Activated CD4-positive, alpha-beta memory T cell treated with anti-CD3 and anti-CD28 coated beads, Interleukin-2, amount 10 ng/mL, durations not matched to agents 7 days and 5 days (primary cell): ENCODE measurements at regions not wholly inside any gene's neighbourhood (a gene's known extent, or its start where the extent isn't known, plus 50 kb on each side); places are given as distances from the start of the nearest gene placed in this dataset.

Source experiments
- CTCF ChIA-PET: fragments of 350-600 bp; sonication (Branson Sonifier 250); formaldehyde crosslinking; loops from one replicate; lab custom pipeline; 2021; ENCODE audit warnings: antibody characterized with exemption, inconsistent platforms; lab: Charles Lee
- POLR2A ChIA-PET: fragments of 350-600 bp; sonication (Branson Sonifier 250); formaldehyde crosslinking; loops from one replicate; lab custom pipeline; 2021; ENCODE audit warnings: antibody characterized with exemption; lab: Charles Lee
- DNase-seq: peaks from one replicate; pipeline ENCODE4 v3.0.0-alpha.2; 2020
- H3K27ac Mint-ChIP-seq: one replicate; pipeline ENCODE4 v1.8.0; 2021; ENCODE audit warnings: mild to moderate bottlenecking, mixed read lengths
- H3K27me3 Mint-ChIP-seq: one replicate; pipeline ENCODE4 v1.8.0; 2021; ENCODE audit warnings: mixed read lengths
- H3K36me3 Mint-ChIP-seq: one replicate; pipeline ENCODE4 v1.8.0; 2021; ENCODE audit warnings: low read depth, mixed read lengths
- H3K4me1 Mint-ChIP-seq: one replicate; pipeline ENCODE4 v1.8.0; 2021; ENCODE audit warnings: mixed read lengths
- H3K4me3 Mint-ChIP-seq: one replicate; pipeline ENCODE4 v1.8.0; 2021; ENCODE audit warnings: mild to moderate bottlenecking, mixed read lengths
- H3K9me3 Mint-ChIP-seq: one replicate; pipeline ENCODE4 v1.8.0; 2021; ENCODE audit warnings: mixed read lengths

DNA sequence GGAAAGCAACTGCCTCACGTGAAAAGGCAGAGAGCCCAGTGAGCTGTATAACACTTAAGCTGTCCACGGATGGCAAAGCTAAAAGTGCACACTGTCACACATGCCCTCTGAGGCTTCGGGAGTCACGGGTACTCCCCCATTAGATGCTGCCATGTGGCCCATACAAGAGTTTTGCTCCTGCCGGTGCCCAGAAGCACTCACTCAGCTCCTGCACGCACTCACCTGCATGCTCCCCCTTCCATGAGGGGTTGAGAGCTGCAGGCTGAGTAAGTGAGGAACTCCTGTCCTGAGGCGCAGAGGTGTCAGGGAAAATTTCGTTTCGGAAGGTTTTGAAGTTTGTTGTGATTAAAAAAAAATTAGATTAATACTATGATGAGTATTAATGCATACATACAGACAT is 939.2 kb upstream of the ATXN8OS start:
- H3K36me3 Mint-ChIP-seq: no peaks in the 10 kb centered on the region
- no peak overlapping the region for H3K27ac Mint-ChIP-seq
- H3K4me3 Mint-ChIP-seq: no peak overlapping the region
- ChIA-PET POLR2A (no interaction called here), CTCF (no interaction called here)
- no peak for DNase-seq
- no peaks in the 10 kb centered on the region for H3K27me3 Mint-ChIP-seq
- no peaks in the 10 kb centered on the region for H3K4me1 Mint-ChIP-seq
- peaks cover 3% of the 10 kb centered on the region for H3K9me3 Mint-ChIP-seq

DNA sequence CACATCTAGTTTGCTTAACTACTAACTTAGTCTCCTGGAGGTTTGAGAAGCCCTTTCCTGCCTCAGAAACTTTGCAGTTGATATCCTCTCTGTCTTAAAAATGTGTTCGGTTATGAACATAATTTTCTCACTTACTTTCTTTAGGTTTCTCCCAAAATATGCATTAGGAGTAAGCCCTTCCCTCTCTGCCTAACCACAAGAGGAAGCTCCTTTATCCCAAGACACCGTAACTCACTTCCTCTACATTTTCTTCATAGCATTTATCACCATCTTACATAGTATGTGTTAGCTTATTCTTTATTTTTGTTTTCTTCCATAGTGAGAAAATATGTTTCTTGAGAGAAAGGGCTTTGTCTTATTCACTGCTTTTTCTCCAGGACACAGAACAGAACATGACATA is 952.5 kb upstream of the ATXN8OS start:
- Mint-ChIP-seq H3K4me1 (no peaks in the 10 kb centered on the region), H3K4me3 (no peak overlapping the region), H3K9me3 (peaks cover 3% of the 10 kb centered on the region), H3K27me3 (no peaks in the 10 kb centered on the region), H3K27ac (no peak overlapping the region), H3K36me3 (no peaks in the 10 kb centered on the region)
- DNase-seq: no peak
- ChIA-PET CTCF (no interaction called here), POLR2A (no interaction called here)

DNA sequence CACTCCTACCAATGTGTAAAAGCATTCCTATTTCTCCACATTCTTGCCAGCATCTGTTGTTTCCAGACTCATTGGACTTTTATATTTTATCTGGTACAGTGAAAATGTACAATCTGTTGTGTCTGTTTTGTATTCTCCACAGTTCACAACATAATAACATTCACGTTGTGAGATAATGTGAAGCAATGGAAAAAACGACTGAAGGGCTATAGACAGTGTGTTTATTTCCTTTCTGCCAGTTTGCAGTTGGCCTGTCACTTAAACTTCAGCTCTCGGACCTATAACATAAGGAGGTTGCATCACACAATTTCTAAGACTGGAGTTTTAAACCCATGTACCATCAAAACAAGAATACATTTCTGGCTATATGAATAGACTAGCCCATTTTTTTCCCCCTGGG is 965.5 kb upstream of the ATXN8OS start:
- H3K36me3 Mint-ChIP-seq: no peaks in the 10 kb centered on the region
- H3K27ac Mint-ChIP-seq: no peak overlapping the region
- H3K27me3 Mint-ChIP-seq: no peaks in the 10 kb centered on the region
- CTCF ChIA-PET: no interaction called here
- H3K4me3 Mint-ChIP-seq: no peak overlapping the region
- no peaks in the 10 kb centered on the region for H3K4me1 Mint-ChIP-seq
- POLR2A ChIA-PET: no interaction called here
- H3K9me3 Mint-ChIP-seq: peaks cover 3% of the 10 kb centered on the region
- no peak for DNase-seq

DNA sequence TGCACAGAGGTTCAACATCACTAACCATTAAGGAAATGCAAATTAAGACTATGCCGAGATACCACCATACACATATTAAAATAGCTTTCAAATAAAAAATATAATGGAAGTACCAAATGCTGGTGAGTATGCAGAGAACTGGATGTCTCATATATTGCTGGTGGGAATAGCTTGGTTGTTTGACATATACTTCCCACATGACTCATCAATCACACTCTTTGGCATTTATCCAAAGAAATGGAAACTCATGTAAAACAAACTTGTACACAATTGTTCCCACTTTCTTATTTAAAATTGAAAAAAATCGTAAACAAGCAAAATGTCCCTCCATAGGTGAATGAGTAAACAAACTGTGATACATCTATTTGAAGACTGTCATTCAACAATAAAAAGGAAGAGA is 982.6 kb upstream of the ATXN8OS start:
- Mint-ChIP-seq H3K4me1 (no peaks in the 10 kb centered on the region), H3K4me3 (no peak overlapping the region), H3K27me3 (no peaks in the 10 kb centered on the region), H3K36me3 (no peaks in the 10 kb centered on the region), H3K27ac (no peak overlapping the region), H3K9me3 (peaks cover 24% of the 10 kb centered on the region)
- POLR2A ChIA-PET: no interaction called here
- CTCF ChIA-PET: no interaction called here
- no peak for DNase-seq

DNA sequence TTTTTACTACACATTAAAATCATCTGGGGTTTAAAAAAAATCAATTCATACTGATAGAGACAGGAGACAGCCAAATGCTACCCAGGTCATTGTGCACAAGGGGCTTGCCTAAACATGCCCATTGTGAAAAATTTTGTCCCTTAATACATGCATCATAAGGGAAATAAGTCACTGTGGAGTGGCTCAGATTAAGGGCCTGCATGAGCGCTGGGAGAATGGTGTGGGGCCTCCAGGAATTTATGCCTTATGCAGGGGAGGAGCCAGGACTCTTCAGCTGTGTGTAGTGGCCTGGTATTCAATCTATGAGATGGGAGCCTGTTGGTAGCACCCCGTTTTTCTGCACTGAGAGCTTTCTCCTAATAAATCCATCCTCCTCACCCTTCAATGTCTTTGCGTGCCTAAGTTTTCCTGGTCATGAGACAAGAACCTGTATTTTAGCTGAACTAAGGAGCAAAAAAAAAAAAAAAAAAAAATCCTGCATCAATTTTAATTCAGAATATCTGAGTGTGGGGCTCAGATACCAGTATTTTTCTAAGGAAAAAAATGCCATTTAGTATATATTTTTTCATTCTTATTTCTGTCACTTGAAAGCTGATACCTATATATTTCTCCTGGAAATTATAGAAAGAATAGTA is 997.6 kb upstream of the ATXN8OS start:
- Mint-ChIP-seq H3K27me3 (no peaks in the 10 kb centered on the region), H3K4me3 (no peak overlapping the region), H3K36me3 (no peaks in the 10 kb centered on the region), H3K9me3 (peaks cover 6% of the 10 kb centered on the region), H3K4me1 (no peaks in the 10 kb centered on the region), H3K27ac (no peak overlapping the region)
- CTCF ChIA-PET: no interaction called here
- DNase-seq: no peak
- POLR2A ChIA-PET: no interaction called here

DNA sequence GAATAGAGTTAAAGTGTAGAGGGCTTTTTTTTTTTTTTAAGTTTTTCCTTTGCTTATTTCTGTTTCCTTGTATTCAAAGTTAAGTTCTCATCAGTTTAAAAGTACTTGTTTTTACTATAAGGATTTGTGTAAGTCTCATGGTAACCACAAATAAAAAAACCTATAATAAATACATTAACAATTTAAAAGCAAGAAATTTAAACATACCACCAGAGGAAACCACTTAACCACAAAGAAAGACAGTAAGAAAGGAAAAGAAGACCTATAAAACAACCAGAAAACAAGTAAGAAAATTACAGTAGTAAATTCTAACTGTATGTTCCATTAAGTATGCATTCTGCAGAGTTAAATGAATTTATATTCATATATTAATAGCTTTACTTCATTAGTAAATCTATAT is 999.1 kb upstream of the ATXN8OS start:
- Mint-ChIP-seq H3K36me3 (no peaks in the 10 kb centered on the region), H3K4me3 (no peak overlapping the region), H3K27me3 (no peaks in the 10 kb centered on the region), H3K27ac (no peak overlapping the region), H3K9me3 (peaks cover 4% of the 10 kb centered on the region), H3K4me1 (no peaks in the 10 kb centered on the region)
- no peak for DNase-seq
- CTCF ChIA-PET: no interaction called here
- POLR2A ChIA-PET: no interaction called here

DNA sequence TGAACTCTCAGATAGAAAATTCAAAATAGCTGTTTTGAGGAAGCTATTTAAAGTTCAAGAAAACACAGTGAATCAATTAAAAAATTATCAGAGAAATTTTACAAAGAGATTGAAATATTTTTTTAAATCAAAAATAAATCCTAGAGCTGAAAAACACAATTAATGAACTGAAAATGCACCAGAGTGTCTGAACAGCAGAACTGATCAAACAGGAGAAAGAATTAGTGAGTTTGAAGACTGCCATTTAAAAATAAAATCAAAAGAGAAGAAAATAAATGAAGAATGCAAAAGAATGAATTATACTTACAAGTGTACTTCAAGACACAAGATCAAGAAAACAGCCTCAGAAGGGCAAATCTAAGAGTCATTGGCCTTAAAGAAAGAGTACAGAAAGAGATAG is 1000.2 kb upstream of the ATXN8OS start:
- H3K4me3 Mint-ChIP-seq: no peak overlapping the region

DNA sequence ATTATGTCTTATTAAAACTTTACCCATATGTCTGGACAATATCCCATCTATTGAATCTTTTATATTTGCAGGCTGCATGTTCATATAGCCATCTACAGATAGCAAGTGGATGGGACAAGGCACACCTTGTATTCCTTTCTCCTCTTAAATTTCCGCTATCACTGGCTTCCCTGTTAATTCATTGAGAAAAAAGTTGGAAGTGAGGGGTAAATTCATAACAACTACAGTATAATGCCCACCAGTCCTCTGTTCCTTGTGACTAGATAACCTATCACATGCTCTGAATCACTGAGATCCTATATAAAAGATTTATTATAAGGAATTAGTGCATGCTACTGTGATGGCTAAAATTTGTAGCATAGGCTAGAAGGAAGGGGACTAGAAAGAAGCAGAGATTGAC is 1005.8 kb upstream of the ATXN8OS start:
- no peak overlapping the region for H3K4me3 Mint-ChIP-seq
- no peaks in the 10 kb centered on the region for H3K4me1 Mint-ChIP-seq
- POLR2A ChIA-PET: no interaction called here
- DNase-seq: no peak
- H3K36me3 Mint-ChIP-seq: no peaks in the 10 kb centered on the region
- no peaks in the 10 kb centered on the region for H3K9me3 Mint-ChIP-seq
- no peak overlapping the region for H3K27ac Mint-ChIP-seq
- CTCF ChIA-PET: no interaction called here
- H3K27me3 Mint-ChIP-seq: no peaks in the 10 kb centered on the region

More for the DNA sequence above, 1000.2 kb upstream of the ATXN8OS start:
- H3K9me3 Mint-ChIP-seq: peaks cover 4% of the 10 kb centered on the region
- H3K27ac Mint-ChIP-seq: no peak overlapping the region
- no peaks in the 10 kb centered on the region for H3K36me3 Mint-ChIP-seq
- ChIA-PET CTCF (no interaction called here), POLR2A (no interaction called here)
- no peaks in the 10 kb centered on the region for H3K4me1 Mint-ChIP-seq
- no peak for DNase-seq
- no peaks in the 10 kb centered on the region for H3K27me3 Mint-ChIP-seq

DNA sequence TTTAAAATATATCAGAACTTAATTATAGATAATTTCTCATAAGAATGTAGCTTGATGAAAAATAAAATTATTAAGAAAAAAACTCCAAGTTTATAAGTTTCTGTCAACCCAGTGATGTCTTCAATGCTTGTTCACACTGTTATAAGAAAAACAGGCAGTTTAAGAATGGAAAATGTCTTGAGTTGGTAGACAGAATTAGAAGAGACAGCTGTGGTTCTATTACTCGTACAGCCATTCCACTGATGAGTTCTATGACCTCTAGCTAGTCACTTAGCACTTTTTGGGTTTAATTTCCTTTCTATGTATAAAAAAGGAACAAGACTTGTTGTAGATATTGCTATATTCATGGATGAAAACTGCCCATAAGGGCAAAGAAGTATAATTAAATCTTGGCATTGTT is 1013.1 kb upstream of the ATXN8OS start:
- Mint-ChIP-seq H3K9me3 (peaks cover 2% of the 10 kb centered on the region), H3K27ac (no peak overlapping the region), H3K27me3 (no peaks in the 10 kb centered on the region), H3K4me1 (no peaks in the 10 kb centered on the region), H3K4me3 (no peak overlapping the region), H3K36me3 (no peaks in the 10 kb centered on the region)
- ChIA-PET CTCF (no interaction called here), POLR2A (no interaction called here)
- DNase-seq: no peak

DNA sequence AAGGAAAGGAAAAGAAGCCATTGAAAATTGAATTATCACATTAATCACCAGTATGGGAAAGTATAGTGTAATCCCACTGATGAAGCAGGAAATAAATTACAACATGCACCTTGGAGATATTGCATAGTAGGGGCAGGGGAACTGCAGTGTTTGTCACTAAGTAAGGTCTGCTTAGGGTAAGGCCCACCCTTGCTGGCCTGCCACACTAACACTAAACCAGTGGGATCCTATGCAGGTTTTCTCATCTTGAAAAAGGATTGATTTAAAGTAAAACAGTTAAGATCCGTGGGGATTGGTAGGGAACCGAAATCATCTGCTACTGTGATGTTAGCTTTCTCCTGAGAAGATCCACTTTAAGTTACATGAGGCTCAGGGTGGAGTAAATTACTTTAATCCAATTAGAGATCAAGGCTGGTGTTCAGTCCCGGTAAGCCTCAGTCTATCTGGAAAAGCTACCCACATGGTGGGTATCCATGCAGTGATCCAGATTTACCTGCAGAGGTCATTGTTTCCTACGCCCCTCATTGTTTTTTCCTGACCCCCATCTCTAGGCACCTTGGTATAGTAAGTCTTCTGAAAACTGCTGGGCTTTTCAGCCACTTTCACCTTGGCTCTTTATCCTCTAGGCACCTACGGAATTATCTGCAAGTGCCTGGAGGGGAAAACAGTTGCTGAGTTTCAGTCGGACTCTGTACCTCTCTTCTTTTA is 1014.9 kb upstream of the ATXN8OS start:
- CTCF ChIA-PET: no interaction called here
- Mint-ChIP-seq H3K9me3 (peaks cover 2% of the 10 kb centered on the region), H3K36me3 (no peaks in the 10 kb centered on the region)

DNA sequence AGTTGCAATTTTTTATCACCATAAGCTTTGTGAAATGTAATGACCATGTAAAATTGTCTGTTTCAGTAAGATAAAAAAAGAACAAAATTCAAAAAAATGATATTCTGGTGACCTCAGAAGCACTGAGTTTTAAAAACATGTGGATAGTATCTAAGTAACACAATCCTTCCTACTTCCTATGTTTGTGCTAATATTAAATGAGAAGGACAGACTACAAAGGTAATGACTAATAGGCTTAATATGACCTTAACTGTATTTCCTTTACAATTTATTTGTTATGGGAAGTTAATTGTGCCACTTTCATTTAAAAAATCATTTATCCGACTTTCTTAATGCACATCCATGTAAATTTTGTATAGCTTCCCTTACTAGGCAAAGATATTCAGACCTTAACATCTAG is 1030.4 kb upstream of the ATXN8OS start:
- no peak for DNase-seq
- Mint-ChIP-seq H3K9me3 (peaks cover 7% of the 10 kb centered on the region), H3K4me1 (no peaks in the 10 kb centered on the region), H3K27me3 (no peaks in the 10 kb centered on the region), H3K4me3 (no peak overlapping the region), H3K36me3 (no peaks in the 10 kb centered on the region), H3K27ac (no peak overlapping the region)
- CTCF ChIA-PET: no interaction called here
- POLR2A ChIA-PET: no interaction called here

More for the DNA sequence above, 1014.9 kb upstream of the ATXN8OS start:
- Mint-ChIP-seq H3K27ac (no peak overlapping the region), H3K4me1 (no peaks in the 10 kb centered on the region), H3K27me3 (no peaks in the 10 kb centered on the region), H3K4me3 (no peak overlapping the region)
- POLR2A ChIA-PET: no interaction called here
- DNase-seq: no peak

DNA sequence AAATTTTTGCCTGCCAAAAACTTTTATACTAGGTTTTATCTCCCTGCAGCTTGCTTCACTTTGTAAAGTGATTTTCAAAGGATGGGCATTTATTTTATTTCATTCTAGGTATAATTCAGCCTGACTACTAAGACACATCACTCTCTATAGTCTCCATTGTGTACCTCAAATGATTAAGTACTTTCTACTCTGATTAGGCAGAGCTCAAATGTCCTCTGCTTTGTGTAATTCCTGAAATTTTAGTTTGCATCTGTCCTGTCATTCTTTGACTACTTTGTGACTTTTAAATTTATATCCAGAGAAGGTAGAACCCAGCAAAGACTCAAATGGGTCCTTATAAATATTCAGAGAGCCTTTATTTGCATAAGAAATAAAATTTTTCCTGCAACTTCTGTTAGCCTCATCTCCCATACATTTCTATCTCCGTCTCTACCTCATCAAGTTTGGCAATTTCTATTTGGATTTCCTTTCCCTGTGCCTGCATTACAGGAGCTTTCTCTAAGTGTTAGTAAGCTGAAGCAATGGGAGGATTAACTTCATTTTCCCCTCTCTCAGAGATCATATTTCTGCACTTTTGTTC is 1038.0 kb upstream of the ATXN8OS start:
- H3K27ac Mint-ChIP-seq: no peak overlapping the region
- DNase-seq: no peak
- peaks cover 3% of the 10 kb centered on the region for H3K9me3 Mint-ChIP-seq
- POLR2A ChIA-PET: no interaction called here
- CTCF ChIA-PET: no interaction called here
- no peaks in the 10 kb centered on the region for H3K36me3 Mint-ChIP-seq
- no peaks in the 10 kb centered on the region for H3K4me1 Mint-ChIP-seq
- no peaks in the 10 kb centered on the region for H3K27me3 Mint-ChIP-seq
- no peak overlapping the region for H3K4me3 Mint-ChIP-seq

DNA sequence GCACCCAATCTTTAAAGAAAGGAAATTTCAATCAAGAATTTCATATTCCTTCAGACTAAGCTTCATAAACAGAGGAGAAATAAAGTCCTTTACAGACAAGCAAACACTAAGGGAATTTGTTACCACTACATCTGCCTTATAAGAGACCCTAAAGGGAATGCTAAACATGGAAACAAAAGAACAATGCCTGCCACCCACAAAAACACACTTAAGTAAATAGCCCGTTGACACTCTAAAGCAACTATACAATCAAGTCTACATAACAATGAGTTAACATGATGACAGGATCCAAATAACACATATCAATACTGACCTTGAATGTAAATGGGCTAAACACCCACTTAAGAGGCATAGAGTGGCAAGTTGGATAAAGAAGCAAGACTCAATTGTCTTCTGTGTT is 1056.9 kb upstream of the ATXN8OS start:
- Mint-ChIP-seq H3K4me3 (no peak overlapping the region), H3K4me1 (no peaks in the 10 kb centered on the region), H3K27ac (no peak overlapping the region), H3K36me3 (no peaks in the 10 kb centered on the region), H3K9me3 (peaks cover 18% of the 10 kb centered on the region), H3K27me3 (no peaks in the 10 kb centered on the region)
- ChIA-PET POLR2A (no interaction called here), CTCF (no interaction called here)
- no peak for DNase-seq

DNA sequence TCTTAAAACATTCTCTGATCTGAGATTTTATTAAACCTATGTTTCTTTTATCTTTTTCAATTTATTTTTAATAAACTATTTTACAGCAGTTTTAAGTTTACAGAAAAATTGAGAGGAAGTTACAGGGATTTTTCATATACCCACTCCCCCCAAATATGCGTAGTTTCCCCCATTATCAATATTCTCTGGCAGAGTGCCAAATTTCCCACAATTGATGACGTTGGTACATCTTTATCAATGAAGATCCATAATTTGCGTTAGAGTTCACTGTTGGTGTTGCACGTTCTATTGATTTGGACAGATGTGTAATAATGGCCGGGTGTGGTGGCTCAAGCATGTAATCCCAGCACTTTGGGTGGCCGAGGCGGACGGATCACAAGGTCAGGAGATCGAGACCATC is 1063.0 kb upstream of the ATXN8OS start:
- Mint-ChIP-seq H3K36me3 (no peaks in the 10 kb centered on the region), H3K4me3 (no peak overlapping the region), H3K27ac (no peak overlapping the region), H3K9me3 (peaks cover 10% of the 10 kb centered on the region), H3K4me1 (no peaks in the 10 kb centered on the region), H3K27me3 (no peaks in the 10 kb centered on the region)
- ChIA-PET CTCF (no interaction called here), POLR2A (no interaction called here)
- DNase-seq: no peak
